A172 (cell line): ENCODE measurements at regions not wholly inside any gene's neighbourhood (a gene's known extent, or its start where the extent isn't known, plus 50 kb on each side); places are given as distances from the start of the nearest gene placed in this dataset.
"Not testable (repeated sequence)": the region's sequence is repeated elsewhere in the genome, so short reads cannot be mapped to it uniquely, and the experiment has no call there.

ENCODE experiments used
- DNase-seq: peaks from one replicate; pipeline ENCODE4 v3.0.0-alpha.2; 2015; ENCODE audit warnings: low spot score

DNA sequence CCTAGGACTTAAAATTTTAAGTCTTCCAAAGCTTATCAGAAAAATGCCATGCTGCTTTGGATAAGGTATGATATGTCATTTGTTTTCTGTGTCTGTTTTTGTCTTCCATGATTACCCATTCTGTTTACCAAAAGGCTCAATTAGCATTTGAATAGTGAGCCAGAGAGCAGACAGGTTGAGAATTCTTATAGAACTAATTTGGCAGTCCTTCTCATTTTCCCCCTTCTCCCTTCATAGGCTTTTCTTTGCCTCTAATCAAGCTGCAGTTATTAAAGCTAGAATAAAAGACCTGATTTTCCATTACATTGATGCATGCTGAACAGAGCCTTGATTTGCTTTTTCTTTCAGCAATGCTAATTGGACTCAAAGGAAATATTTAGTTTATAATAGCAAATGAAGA lies 993.0 kb downstream of the MAT2B start:
- DNase-seq, result no peak

DNA sequence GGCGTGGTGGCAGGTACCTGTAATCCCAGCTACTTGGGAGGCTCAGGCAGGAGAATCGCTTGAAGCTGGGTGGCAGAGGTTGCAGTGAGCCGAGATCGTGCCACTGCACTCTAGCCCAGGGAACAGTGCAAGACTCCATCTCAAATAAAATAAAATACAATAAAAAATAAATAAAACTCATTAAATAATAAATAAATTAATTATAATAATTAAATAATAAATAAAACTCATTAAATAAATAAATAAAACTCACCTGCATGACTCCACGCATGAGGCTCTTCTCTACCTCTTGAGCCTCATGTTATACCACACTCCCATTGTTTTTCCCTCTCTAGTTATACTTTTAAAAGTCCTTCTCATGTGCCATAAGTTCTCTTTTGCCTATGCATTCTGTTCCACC lies 995.4 kb downstream of the MAT2B start:
- no peak for DNase-seq

GRCh38 chr5:164501344-164501743 lies 995.9 kb downstream of the MAT2B start:
- DNase-seq, result no peak

DNA sequence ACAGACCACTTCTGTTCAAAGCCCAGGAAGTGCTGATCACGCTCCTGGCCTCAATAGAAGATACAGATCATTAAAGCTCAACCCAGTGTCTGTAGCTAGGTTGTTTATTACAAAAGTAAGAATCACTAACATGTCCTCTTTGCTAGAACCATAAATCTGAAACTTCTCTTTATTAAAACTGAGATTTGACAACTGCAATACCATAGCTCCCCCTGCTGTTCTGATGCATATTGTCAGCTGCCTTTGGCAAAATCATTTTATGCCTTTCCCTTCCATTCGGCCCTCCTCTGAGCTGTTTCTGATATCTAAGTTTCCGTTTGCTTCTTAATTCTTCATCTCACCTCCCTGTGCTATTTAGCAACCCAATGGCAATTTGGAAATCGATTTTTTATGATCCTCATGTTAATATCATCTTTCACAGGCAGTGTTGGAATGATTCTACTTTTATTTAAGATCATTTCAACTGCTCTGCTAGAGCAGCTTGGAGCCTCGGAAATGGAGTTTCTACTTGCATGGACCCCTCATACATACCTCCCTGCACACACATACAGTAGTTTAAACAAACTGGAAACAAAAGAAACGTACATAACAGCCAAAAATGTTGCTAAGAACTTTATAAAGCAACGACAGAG lies 998.8 kb downstream of the MAT2B start:
- peak; percentile 72 for DNase-seq

DNA sequence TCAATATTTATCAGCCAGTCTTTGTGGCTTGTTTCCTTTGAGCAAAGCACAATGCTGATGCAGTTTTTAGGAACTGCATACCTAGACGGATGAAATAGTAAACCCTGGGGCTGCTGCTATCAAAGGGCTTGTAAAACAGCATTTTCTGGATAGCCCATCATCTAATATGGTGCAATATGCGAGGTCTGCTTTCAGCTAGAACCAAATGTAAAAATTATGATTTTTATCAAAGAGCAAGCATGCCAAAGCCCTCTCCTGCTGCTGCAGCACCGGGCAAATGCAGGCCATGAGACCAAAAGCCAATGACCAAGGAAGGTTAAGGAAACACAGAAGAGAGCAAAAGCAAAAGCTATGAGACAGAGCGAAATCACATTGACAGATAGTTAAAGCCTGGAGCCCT lies 1000.4 kb downstream of the MAT2B start:
- no peak for DNase-seq

GRCh38 chr5:164518067-164518740 lies 1012.8 kb downstream of the MAT2B start:
- no peak for DNase-seq

GRCh38 chr5:164518741-164519080 lies 1013.3 kb downstream of the MAT2B start:
- no peak for DNase-seq

DNA sequence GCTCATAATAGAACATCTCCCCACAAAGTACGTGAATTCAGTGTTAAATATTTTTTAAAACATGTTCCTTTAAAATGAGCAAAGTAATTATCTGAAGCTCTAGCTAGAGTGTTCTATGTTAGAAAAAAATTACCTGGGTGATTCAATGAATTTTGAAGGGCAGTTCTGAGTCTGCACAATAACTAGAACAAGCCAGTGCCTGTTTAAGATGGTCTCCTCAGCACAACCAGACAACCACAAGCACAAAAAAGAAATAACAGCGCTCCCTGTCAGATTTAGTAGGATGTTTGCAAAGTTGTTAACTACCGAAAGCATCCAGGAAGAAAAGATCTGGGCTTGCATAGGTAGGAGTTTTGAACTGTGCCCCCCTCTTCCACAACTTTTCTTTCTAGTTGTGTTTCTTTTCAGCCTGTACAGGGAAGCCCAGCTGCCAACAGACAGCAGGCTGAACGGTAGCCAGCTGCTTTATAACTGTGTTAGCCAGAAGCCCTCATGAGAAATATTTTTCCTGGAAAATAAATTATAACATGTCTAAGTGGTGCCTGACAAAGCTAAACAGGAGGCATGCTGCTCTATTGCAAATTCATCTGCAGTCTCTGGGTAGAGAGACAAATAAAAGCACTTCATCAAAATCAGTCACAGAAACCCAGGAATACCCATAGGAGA lies 1026.9 kb downstream of the MAT2B start:
- DNase-seq, result no peak

GRCh38 chr5:164533426-164533825 lies 1028.0 kb downstream of the MAT2B start:
- not testable (repeated sequence) for DNase-seq

- DNase-seq, result no peak
These were observed 1034.8 kb downstream of the MAT2B start for GRCh38 chr5:164540174-164540573.

DNA sequence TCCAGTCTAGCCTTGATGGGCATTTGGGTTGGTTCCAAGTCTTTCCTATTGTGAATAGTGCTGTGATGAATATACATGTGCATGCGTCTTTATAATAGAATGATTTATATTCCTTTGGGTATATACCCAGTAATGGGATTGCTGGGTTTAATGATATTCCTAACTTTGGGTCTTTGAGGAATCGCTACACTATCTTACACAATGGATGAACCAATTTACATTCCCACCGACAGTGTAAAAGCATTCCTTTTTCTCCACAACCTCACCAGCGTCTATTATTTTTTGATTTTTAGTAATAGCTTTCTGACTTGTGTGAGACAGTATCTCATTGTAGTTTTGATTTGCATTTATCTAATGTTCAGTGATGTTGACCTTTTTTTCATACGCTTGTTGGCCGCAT lies 1040.1 kb downstream of the MAT2B start:
- DNase-seq, result no peak

DNA sequence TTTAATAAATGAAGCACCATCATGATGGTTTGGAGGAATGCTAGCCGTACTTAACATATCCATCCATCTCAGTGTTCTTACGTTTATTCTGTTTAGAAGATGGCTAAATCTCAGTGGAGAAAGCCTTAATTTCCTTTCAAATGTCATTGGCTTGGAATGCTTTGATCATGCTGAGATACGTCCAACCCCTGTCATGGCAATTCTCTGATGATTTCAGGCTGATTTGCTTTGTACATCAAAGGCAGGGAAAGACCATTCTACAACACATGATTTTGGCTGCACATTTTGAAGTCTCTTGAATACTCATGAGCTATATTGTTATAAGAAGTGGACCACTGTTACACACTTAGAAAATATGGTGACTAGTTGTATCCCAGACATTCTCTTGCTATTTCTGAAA lies 1048.4 kb downstream of the MAT2B start:
- DNase-seq, result no peak

DNA sequence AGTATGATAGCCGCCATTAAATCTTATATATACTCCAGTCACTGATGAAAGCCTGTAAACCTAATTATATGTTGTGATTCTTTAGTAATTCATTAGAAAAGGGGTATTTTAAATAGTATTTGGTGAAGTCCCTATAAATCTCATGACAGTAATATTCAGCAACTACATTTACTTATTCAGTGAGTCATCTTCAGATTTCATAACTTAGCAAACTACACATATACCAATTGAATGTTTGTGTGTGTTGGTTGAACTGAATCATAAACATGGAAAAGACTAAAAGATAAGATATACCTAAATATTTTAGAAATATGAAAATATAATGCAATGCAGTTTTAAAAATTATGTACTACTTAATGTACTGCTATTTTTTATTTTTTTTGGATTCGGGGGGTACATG lies 1050.4 kb downstream of the MAT2B start:
- peak; percentile 5 for DNase-seq

- no peak for DNase-seq
These were observed 1054.8 kb downstream of the MAT2B start for GRCh38 chr5:164560216-164560615.

DNA sequence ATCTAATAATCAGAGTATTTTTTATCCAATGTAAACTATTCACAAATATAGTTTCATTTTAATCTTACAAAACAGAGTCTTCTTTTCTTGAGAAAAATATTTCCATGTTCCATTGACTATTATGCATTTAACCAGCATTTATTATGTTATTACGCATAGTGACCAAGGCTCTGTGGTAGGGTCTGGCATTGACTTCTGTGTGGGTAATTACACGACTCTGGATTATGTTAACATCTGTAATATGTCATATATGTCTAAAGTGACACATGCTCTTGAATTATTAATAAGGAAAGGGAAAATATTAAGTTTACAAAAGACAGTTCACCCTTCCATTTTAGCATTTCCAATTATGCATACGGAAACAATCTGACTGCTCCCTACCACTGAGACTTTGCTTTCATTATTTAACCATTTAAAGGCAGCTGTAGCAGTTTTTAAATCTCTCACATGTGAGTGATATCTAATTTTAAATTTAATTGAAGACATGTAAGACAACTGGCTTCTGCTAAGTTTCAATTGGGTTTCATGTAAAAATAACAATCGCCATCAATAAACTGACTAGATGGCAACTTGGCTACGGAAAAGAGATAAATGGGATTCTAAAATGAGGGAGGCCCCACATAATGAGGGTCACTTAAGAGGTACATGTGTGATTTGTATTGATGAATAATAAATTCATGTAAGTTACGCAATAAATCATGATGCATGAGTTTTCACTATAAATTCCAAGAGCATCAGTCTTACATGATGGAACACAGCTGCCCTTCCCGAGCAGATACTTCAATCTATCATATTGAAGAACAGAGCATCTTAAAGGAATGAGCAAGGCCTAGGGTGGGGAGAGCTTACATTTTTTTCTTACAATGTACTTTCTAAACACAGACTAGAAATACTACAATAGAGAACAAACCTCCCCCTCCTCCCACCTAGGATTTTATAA lies 1056.8 kb downstream of the MAT2B start:
- DNase-seq, result no peak

DNA sequence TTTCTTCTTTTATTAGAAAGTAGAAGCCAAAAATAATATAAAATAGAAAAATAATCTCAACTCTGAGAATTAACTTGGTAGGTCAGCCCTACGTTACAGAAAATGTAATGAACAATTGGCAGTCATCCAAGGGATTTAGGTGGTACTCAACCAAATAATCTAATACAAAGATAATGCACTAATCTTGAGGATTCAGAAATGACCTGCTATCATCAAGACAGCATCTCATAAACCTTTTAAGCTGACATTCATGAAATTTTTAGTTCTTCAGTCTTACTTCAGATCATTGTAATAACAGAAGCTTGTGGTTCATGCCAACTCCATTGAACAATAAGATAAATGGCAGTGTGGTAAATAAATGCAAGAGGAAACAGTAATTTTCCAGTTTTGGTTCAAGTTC lies 1058.0 kb downstream of the MAT2B start:
- no peak for DNase-seq

DNA sequence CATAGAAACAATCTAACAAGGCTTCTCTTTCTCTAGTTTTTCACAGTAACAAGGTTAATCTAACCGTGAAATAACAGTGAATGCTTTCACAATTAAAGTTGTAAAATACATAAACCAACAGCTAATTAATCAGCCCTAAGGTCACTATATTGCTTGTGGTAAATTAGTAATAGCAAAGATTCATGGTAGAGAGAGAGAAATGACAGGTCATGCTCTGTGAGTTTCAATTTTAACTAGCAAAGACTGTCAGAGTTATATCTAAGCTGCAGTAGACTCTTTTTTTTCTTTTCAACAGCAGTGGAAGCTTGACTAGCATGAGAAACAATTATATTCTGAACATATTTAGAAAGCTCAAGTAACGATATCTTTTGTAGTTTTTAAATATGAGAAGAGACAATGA lies 1068.0 kb downstream of the MAT2B start:
- DNase-seq, result no peak

GRCh38 chr5:164577201-164577600 lies 1071.8 kb downstream of the MAT2B start:
- no peak for DNase-seq

GRCh38 chr5:164577742-164578141 lies 1072.3 kb downstream of the MAT2B start:
- DNase-seq, result no peak

- DNase-seq, result no peak
These were observed 1073.0 kb downstream of the MAT2B start for GRCh38 chr5:164578401-164578800.

GRCh38 chr5:164578911-164579310 lies 1073.5 kb downstream of the MAT2B start:
- no peak for DNase-seq

DNA sequence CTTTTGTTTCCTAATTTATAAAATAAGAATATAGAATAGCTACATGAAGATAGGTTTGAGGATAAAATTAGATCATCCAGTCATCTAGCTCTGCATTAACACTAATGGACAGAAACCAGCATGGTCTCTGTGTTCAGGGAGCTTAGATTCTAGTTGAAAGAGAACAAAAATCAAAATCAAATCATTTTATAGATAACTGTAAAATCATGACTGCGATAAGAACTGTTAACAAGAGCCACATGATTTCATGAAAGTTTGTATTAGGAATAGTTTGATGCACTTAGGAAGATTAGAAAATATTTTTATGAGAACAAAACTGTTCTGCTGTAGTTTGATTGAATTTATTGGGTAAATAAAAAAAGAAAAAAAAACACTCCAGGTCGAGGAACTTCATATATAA lies 1074.7 kb downstream of the MAT2B start:
- no peak for DNase-seq
